Stimulated activated CD4-positive, alpha-beta T cell treated with anti-CD3 and anti-CD28 coated beads, Interleukin-12 subunit alpha, Interleukin-12 subunit beta, amount 100 ng/mL, for 24 hours (primary cell): ENCODE measurements at regions not wholly inside any gene's neighbourhood (a gene's known extent, or its start where the extent isn't known, plus 50 kb on each side); places are given as distances from the start of the nearest gene placed in this dataset.

Experiments
- DNase-seq, 2 experiments: peaks; one replicate each; pipeline ENCODE4 v3.0.0-alpha.2; 2020; ENCODE audit warnings: low read depth in 2 of 2

DNA sequence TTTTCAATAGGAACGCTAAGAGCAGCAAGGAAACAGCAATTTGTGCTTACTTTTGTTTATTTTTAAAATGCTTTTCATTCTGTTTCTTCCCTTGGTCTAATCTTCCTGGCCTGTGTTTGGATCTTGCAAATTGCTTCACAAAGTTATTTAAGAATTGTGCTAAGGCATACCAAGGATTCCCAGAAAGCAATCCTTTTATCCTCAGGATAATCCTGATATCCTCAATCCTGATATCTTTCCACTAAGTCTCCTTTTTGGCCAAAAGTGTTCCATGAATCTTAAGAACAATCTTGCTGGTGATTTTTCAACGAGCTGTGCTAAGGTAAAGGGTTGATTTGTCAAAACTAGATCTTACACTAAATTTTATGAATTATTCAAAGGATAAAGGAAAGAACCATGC lies 1577.9 kb downstream of the PLA2G4A start:
- no peak for DNase-seq

DNA sequence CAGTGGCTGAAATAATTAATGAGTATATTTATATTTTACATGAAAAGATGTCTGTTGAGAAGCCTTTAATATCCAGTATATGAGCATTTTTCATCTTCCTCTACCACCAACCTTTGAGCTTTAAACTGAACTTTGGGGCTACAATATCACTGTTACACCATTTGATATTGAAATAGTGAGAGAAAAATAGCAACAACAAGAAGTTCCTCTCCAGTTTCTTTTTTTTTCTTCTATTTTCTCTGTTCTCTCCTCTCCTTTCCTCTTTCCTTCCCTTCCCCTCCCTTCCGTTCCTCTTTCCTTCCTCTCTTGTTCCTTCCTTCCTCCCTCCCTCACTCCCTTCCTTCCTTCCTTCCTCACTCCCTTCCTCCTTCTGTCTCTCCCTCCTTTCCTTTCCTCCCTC lies 1591.4 kb downstream of the PLA2G4A start:
- no peak for DNase-seq

DNA sequence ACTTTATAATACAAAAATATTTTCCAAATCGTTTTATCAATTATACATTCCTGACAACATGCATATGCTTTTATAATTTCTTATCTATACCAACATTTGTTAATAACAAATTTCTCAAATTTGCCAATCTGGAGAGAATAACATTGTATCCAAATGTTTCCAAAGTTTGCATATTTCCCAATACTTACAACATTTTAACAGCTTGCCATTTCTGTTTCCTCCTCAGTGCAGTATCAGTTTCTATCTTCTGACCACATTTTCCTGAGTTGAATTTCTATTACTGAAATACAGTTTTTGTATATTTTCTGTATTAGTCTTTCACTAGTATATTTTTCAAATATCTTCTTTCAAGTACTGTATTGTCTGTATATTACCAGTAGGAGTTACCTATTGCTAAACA lies 1594.3 kb downstream of the PLA2G4A start:
- DNase-seq, result no peak

DNA sequence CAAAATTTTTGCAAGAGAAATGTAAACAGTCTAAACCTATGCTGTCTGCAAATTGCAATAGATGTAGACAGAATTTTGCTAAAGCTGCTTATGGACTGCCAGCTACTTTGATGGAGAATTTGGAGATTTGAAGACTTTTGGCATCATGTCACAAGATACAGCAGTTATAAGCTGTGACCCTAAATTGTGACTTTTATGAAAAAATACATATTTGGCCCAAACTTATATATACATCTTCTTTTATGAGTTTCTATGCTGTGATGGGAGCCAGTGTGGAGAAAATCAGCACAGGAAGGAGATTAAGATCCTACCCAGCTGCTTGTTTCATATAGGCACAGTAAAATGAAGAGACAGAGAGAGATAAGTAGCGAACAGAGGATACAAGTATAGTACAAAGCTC lies 1595.4 kb downstream of the PLA2G4A start:
- no peak for DNase-seq

DNA sequence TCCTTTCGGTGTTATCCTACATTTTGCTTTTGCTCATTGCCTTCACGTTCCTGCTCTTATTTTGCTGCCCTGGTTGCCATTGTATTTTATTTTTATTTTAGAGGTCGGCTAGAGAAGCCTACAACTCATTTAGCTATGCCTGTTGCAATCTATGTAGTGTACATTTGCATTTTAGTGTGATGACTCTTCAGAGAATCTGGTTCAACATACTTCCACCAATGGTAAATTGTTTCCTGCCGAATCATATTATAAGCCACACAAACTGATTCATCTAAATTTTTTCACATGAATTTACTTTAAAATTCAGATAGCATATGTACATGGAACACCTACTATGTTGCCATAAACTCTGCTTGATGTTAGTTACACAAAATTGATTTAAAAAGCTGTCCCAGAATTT lies 1596.9 kb downstream of the PLA2G4A start:
- DNase-seq, result no peak

DNA sequence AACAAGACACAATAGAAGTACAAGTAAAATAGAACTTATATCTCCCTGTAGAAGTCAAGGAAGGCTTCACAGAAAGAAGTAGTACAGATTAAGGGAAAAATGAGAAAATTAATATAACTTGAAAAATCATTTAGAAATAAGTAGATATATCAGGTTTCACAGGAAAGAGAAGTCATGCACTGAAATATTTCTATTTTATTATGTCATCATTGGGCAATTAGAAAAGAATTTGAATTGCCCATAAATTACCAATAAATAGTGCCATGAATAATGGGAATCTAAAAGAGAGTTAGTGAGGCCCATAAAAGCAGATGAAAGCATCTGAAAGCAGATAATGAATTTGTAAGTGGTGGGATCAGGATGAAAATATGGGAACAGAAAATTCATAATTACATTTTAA lies 1597.8 kb downstream of the PLA2G4A start:
- no peak for DNase-seq

DNA sequence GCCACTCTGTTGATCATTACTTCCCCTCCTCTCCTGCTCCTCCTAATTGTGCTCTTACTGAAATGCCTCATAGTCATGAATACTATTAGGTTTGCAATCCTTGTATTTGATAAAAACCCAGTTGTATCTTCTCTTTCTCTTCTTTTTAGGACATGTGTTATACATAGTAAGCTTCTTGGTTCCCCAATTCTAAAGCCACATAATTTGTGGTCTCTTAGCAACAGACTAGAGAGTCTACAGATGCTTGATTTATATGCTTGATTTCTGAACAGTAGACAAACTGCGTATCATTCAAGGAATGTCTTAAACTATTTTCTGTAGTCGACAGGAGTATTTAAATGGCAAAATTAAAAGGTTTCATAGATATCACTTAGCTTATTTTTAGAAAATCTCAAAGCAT lies 1598.9 kb downstream of the PLA2G4A start:
- DNase-seq, result no peak

DNA sequence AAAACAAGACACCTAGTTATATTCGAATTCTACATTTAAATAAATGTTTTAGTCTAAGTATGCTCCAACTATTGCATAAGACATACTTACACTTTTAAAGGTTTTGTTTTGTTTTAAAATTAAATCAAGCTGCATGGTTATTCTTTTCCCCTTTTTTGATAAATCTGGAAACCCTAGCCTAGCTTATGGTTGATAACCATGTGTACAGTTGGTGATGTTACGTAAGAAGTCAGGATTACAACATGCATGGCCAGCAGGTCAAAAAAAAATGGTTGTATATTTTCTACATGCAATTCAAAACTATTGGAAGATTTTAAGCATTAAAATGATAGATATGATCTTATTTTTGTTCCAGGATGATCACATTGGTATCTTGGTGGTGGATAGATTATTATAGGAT lies 1600.6 kb downstream of the PLA2G4A start:
- no peak for DNase-seq

DNA sequence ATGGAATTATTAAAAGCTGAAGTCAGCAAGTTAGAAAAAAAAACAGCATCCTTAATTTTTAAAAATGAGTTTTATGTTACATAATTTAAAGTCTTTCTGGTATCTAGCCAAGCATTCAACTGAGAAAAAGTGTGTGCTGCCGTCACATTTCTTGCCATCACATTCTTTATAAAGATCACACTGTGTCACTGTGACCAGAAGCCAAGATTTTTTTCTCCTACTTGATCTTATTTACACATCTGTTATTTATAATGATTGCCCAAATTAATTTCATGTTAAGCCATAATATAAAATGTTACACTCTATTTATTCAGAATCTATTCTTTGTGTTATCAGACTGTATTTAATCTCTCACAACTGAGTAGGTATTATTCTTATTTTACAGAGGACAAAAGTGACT lies 1603.7 kb downstream of the PLA2G4A start:
- no peak for DNase-seq

DNA sequence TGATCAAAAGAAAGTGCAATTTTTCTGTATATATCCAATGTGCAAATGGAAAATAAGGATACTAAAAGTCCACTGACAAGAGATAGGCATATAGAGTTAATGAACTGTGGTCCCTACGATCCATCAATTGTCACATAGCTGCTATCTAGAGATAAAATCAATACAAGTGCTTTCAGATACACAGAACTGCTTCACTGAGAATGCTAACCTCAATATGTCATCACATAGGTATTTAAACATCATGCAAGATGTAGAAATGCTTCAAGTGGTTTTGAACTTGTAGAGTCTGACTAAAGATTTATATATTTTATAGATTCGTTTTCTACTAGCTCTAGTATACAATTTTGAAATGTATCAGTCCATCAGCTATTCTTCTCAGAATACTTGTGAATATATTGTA lies 1604.7 kb downstream of the PLA2G4A start:
- no peak for DNase-seq

DNA sequence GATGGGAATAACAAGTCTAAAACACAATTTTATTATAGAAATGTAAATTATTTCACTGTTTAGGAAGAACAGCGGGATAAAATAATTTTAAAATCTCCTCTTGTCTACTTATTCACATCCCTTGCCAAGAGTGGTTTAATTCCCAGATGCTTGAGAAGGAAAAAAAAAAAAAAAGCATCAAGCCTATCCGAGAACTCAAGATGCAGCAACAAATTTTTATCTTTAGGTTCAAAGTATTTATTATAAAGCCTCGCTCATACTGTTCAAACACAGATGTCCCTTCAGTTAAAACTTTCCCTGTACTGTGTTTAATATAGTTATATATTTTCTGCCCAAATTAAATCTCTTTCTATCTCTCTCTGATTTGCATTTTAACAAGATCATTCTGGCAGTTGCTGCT lies 1615.8 kb downstream of the PLA2G4A start:
- no peak for DNase-seq

DNA sequence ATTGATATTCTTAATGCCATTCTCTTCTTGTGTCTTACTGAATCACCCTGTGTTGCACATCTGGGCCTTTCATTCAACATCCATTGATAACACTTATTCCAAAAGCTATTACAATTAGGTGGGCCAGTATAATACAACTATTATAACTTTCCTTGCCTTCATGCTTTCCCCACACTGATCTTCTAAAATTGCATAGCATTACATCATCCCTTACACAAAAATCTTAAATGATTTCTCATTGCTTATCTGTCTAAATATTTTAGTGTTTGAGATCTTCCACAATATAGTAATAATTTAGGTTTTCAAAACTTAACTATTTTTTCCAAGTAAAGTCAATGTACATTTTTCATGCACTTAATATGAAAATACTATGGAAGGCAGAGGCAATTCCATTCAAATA lies 1634.1 kb downstream of the PLA2G4A start:
- no peak for DNase-seq

DNA sequence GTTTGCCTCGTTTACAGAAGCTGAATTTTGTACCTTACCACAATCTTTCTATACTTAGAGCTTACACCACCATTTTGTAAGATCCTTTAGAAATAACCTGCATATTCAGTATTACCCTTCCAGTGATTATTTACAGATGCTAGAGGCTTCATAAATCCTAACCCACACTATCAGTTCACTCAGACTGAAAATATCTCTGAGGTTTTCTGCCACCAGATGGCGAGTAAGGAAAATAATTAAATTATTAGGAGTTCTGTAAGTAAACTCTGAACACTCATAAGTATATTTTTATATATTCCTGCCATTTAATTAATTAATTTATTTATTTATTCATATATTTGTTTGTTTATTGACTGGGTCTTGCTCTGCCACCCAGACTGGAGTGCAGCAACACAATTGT lies 1635.2 kb downstream of the PLA2G4A start:
- no peak for DNase-seq

DNA sequence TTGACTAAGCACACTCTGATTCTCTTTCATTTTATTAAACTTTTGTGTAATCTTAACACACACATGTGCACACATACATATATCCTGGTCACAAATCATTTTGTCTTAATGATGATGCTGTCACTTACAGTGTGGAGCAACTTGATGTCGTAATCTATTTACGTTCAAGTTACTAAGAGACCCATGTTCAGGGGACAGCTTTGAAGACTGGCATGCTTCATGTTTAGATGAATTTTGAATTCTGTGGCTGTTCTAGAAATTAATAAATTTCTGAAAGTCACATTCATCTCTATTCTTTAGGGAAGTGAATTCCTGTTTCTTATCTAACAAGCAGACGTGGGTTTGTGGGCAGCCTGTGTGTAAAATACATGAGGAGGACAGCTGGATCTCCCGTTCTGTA lies 1637.8 kb downstream of the PLA2G4A start:
- no peak for DNase-seq

DNA sequence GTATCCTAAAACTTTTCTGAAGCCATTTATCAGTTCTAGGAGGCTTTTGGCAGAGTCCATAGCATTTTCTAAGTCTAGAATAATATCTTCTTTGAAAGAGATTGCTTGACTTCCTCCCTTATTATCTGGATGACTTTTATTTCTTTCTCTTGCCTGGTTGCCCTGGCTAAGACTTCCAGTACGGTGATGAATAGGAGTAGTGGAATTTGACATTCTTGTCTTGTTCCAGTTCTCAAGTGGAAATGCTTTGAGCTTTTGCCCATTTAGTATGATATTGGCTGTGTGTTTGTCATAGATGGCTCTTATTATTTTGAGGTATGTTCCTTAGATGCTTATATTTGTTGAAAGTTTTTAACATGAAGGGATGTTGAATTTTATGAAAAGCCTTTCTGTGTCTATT lies 1647.9 kb downstream of the PLA2G4A start:
- no peak for DNase-seq

DNA sequence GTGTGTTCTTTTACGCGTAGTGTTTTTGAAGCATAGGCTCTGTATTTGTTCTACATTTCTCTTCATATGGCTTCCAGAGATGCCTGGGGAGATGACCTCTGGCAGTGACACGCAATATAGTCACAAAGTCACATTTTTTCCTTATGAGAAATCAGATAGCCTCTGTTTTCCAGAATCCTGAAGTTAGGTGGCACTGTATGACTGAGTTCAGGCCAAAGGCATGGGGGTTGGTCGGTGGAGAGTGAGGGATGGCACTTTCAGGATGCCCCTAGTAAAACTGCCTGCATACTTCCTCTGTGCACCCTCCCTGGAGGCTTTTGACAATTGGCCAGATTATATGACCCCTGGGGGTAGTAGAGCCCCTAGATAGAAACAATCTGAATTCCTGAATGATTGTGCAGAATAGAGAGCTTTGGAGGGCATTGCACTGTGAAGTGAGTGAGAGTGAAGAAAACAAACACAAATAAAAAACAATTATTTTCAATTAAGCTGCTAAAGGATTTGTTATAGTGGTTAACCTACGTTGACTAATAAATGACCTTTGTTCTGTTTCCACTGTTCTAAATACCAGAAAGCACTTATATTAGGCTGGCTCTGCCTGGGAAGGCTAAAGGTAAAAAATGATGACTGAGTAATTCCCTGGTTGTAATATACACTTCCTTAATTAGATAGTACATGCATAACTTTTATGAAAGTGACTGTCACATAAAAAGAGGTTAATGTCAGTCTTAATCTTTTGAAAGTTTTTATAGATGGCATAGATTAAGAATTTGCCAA lies 1660.8 kb downstream of the PLA2G4A start:
- no peak for DNase-seq

DNA sequence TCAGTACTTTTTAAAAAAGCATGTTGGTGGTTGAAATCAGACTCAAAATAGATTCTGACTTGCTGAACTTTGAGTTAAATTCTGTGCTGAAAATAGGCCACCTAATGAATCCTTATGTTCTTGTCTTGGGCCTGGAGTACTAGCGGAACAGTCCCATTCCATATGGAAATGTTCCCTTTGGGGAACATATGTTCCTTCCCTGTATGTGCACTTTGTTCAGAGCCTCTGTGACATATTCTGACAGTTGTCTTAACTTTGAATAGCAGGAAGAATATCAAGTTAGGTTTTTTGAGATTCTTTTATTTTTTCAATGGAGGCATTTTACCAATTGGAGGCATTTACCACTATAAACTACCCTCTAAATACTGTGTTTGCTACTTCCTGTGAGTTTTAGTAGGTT lies 1667.8 kb downstream of the PLA2G4A start:
- no peak for DNase-seq

DNA sequence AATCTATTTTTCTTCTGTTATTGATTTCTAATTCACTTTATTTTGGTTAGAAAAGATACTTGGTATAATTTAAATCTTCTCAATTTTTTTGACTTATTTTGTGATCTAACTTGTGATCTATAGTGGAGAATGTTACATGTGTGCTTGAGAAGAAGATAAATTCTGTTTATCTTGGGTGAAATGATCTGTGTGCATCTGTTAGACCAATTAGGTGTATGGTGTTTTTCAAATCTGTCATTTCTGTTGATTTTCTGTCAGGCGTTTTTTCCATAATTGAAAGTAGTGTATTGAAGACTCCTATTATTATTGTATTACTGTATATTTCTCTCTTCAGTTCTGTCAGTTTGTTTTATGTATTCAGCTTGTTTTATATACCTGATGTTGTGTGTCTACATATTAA lies 1668.3 kb downstream of the PLA2G4A start:
- no peak for DNase-seq

DNA sequence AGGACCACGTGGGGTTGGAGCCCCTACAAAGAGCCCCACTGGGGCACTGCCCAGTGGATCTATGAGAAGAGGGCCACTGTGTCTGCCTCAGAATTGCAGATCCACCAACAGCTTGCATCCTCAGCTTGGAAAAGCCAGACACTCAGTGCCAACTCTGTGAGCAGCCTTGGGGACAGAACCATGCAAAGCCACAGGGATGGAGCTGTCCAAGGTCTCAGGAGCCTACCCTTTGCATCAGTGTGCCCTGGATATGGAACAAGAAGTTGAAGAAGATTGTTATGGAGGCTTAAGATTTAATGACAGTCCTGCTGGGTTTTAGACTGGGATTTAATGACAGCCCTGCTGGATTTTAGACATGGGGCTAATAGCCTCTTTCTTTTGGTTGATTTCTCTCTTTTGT lies 1670.9 kb downstream of the PLA2G4A start:
- no peak for DNase-seq

DNA sequence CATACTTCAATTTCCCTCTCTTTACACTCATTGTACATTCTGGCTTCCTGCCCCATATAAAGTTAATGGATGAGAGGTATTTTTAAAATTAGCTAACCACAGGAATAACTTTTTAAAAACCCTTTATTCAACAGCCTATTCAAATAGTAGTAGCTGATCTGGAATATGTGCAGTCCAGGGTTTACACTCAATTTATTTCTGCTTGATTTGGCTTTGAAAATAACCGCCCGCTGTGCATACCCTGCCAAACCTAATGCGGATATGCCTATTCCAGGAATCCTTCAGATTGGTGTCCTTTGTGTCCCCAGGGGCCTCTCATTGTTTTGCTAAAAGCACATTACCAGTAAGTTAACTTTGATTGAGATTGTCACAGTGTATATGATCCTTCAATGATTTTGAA lies 1686.2 kb downstream of the PLA2G4A start:
- no peak for DNase-seq

DNA sequence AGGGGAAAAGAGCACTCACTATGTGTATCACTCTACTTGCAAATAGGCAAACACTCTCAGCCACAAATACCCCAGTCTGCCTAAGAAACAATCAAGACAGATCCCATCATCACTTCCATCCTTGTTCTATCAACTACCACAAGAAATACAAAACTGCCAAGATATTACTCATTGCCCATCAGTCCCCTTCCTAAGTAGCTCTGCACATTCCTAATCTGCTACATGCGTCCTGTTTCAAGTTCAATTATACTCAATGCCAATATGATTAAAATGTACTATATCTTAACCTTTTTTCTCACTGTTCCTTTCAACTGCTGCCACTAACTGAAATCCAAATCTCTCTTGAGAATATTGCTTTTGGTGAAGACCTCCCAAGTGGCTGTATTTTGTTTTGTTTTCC lies 1688.4 kb downstream of the PLA2G4A start:
- no peak for DNase-seq

DNA sequence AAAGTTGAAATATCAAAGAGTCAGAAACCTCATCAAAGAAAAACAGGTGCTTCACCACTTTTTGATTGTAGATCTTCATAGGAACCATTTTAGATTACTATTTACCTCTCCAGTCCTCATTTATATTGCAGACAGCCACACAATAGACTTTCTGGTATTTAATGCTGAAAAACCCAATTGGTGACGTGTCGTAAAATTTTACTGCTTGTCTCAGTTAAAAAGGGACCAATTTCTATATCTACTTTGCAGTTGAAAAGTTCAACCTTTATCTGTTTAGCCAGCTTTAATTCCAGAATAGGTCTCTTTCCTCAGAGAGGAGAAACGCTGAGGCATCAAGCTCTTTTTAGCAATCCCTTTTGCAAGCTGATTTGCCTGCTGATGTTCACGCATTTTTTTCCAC lies 1722.4 kb downstream of the PLA2G4A start:
- DNase-seq, result no peak

DNA sequence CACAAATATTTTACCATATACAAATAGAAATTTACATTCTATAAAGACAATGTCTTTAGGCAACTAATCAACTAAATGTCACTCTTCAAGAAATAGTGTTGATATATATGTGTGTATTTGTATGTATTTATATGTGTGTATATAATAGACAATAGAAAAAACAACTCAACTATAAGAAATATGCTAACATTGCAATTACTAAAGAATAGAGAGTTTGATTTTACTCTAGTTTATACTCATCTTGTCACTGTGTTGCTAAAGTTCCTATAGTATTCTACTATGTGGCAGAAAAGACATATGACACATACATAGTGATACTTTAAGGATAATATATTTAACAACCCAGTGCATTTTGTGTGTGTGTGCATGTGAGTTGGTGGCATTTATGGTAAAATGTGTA lies 1728.3 kb downstream of the PLA2G4A start:
- DNase-seq, result no peak

DNA sequence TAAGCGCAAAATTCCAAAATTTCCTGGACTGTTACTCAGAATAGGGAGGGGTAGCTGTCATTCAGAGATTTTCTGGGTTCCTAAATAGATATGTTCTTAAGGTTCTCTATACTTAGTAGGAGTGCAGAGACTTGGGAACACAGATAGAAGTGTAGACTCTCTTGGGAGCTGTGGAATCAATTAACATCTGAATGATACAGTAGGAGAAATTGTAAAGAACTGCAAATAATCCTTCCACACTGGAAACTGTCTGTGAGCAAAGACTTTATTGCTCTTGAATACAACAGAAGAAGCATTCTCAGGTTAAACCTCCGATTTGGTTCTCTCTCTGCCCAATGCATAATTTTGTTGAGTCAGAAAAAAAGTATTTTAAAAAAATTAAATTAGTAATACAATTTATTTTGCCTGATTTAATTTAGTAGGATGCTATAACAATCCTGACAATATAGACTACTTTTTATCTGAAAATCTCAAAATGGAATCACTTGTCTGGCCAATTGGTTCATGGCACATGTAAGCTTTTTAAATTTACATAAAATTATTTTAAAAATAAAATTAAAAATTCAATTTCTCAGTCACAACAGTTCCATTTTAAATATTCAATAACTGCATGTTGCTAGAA lies 1754.3 kb downstream of the PLA2G4A start:
- DNase-seq, result no peak
